Glomerular visceral epithelial cell (primary cell): ENCODE measurements at regions not wholly inside any gene's neighbourhood (a gene's known extent, or its start where the extent isn't known, plus 50 kb on each side); places are given as distances from the start of the nearest gene placed in this dataset.
"Not testable (repeated sequence)": the region's sequence is repeated elsewhere in the genome, so short reads cannot be mapped to it uniquely, and the experiment has no call there.

Experiments used
- DNase-seq: peaks from one replicate; pipeline ENCODE4 v3.0.0-alpha.2; 2016; ENCODE audit errors: extremely low spot score

- no peak for DNase-seq
These were observed 91.2 kb downstream of the RCHY1 start for GRCh38 chr4:75422998-75423397.

DNA sequence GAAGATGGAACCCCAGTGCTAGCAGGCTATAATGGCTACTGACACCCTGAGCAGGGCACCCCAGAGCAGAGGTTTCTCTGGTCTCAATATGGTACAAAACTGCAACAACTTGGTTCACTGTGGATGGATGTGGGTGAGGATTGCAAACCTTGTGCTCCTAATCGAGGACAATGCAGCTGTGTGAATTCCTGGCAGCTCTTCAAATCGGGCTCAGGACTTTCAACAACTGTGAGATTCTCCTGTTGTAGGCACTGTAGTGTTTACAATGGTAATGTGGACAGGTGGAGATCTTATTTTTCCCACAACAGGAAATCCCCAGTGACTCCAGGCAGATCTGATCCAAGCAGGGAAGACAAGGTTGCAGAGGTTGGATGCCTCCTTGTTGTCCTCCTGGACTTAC is 101.5 kb downstream of the RCHY1 start:
- no peak for DNase-seq

- DNase-seq, result no peak
These were observed 115.7 kb downstream of the RCHY1 start for GRCh38 chr4:75398501-75398900.

DNA sequence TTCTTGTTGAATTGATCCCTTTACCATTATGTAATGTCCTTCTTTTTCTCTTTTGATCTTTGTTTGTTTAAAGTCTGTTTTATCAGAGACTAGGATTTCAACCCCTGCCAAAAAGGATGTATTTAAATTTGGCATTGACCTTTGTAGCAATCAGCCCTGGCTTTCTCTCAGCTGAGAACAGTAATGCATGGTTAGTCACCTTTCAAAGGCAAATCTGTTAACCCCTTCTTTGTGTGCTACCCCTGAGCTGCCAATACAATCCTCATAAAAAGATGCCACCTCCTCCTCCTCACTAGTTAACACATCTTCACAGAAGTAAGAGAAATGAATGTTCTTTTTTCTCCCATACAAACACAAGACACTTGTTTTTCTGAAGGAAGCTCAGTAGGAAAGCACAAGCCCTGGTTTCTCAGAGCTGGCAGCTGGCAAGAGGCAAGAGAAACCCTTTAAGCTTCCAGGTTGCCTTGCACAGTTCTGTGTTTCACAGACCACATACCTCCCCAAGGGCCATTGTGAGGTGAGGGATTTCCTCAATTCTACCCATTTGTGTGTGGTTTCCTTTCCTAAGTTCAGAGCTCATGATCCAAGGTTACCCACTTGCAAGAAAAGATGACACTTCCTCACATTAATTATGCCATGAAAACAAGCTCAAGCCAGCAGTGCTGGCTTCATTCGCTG is 122.6 kb downstream of the RCHY1 start:
- DNase-seq, result no peak

- DNase-seq, result not testable (repeated sequence)
These were observed 127.8 kb downstream of the RCHY1 start for GRCh38 chr4:75386426-75386825.

DNA sequence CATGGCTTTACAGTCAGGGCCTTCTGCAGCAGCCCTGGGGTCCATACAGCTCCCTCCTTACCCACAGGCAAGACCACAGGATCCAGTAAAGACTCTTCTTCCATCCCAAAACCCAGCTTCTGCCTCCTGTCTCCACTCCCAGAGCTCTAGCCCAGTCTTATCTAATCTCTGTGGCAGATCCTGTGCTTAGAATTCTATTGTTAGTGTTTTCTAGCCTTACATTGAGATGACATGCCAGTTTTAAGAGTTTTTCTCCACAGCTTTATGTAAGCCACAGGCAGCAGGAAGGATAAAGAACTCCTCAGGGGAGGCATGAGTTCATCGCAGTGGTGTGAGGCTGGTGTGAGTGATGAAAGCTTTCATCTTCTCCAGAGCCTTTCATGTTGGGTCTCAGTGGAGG is 129.1 kb downstream of the RCHY1 start:
- no peak for DNase-seq

- DNase-seq, result no peak
These were observed 137.7 kb downstream of the RCHY1 start for GRCh38 chr4:75376543-75376942.

- DNase-seq, result no peak
These were observed 142.3 kb downstream of the RCHY1 start for GRCh38 chr4:75371915-75372314.

DNA sequence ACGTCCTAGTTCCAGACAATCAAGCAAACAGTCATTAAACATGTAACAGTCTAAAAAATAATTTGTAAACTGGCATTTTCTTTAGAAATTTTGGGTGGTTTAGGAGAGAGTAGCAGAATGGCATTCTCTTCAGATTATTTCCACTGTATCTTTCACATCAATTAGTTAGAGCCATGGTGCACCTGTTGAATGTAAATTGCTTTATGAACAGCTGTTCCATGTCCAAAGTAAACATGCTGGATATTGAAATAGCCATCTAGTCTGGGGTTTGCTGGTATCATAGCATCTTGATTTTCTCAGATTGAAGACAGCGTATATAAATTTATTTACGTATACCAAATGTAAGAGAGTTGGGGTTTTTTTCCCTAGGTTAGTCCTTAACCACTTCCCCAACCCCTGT is 143.6 kb downstream of the RCHY1 start:
- DNase-seq, result no peak

GRCh38 chr4:75345423-75345822 is 168.8 kb downstream of the RCHY1 start:
- DNase-seq, result no peak

GRCh38 chr4:75344915-75345314 is 169.3 kb downstream of the RCHY1 start:
- DNase-seq, result no peak

- no peak for DNase-seq
These were observed 170.9 kb downstream of the RCHY1 start for GRCh38 chr4:75343333-75343732.

DNA sequence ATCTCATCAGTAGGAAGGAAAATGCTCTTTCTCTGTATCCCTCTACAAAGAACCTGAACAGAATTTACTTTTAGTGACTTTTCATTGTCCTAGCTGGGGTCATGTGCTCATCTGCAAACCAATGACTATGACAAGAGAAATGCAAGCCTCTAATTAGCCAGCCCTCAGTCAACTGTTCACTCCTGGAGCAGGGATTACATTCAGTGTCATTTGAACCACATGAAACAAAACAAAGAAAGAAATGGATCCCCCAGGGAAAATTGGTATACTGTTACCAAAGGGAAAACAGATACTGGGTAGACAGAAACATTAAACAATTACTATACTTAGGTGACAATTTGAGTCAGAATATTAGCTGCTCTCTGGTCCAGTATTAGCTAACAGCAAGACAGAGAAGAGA is 173.6 kb downstream of the RCHY1 start:
- no peak for DNase-seq

- no peak for DNase-seq
These were observed 175.8 kb downstream of the RCHY1 start for GRCh38 chr4:75338352-75338880.

DNA sequence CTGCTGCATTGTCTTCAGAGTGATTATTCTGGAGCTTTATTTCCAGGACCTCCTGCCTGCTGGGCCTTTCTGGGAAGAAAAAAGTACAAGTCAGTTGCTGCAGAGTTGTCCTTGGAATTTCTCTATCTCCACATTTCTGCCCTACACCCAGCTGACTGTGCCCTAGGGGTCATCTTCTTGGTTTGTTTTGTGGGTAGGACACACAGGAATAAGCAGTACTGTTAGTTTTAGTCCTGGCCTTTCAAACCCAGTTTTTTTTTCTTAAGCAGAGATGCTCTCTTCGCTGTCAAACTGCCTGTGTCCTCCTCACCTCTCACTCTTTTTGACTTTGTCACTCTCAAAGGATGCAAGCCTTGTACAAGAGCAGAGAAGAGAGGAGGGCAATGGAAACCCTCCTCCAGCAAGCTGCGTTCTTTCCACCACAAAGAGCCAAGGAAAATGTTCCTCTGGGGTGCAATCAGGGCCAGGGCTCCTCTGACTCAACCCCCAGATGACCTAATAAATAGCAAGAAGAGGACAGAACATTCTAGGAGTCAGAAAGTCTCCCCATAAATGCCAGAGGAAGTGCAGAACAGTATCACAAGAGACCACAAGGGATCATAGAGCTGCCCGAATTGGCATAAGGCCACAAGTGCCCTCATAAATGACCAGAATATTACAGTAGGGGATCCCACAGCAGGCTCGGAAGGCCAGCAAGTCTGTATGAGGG is 186.2 kb downstream of the RCHY1 start:
- DNase-seq, result no peak

GRCh38 chr4:75325318-75325979 is 188.8 kb downstream of the RCHY1 start:
- DNase-seq, result no peak

GRCh38 chr4:75321484-75321883 is 192.7 kb downstream of the RCHY1 start:
- no peak for DNase-seq

DNA sequence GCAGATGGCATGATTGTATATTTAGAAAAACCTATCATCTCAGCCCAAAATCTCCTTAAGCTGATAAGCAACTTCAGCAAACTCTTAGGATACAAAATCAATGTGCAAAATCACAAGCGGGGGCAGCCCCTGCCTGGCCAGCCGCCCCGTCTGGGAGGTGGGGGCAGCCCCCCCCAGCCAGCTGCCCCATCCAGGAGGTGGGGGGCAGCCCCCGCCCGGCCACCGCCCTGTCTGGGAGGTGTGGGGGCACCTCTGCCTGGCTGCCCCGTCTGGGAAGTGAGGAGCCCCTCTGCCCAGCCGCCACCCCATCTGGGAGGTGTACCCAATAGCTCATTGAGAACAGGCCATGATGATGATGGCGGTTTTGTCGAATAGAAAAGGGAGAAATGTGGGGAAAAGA is 196.6 kb downstream of the RCHY1 start:
- not testable (repeated sequence) for DNase-seq

GRCh38 chr4:75308049-75308448 is 206.2 kb downstream of the RCHY1 start:
- no peak for DNase-seq

- no peak for DNase-seq
These were observed 207.7 kb downstream of the RCHY1 start for GRCh38 chr4:75306506-75306905.

DNA sequence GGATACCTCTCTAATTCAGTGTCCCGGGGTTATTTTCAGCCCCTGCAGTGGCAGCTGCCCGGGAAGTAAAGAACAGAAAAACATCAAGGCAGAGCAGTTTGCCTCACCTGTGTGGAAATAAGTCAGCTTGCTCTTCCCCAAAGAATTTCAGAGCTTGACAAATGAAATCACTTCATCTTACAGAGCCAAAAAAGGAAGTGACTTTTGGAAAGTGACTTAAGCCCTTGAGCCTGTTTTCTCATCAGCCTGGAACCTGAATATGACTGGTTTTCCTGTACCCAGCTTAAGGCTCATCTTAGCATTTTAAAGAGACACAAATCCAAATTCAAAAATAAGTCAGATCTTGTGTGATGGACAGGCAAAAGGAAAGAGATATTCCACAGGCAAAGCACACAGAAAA is 211.6 kb downstream of the RCHY1 start:
- no peak for DNase-seq

GRCh38 chr4:75289914-75290582 is 224.2 kb downstream of the RCHY1 start:
- DNase-seq, result peak; percentile 1
